Neural cell (in vitro differentiated cells): ENCODE measurements at regions not wholly inside any gene's neighbourhood (a gene's known extent, or its start where the extent isn't known, plus 50 kb on each side); places are given as distances from the start of the nearest gene placed in this dataset.

ENCODE experiments used
- POLR2AphosphoS5 ChIP-seq: IDR thresholded peaks from 2 replicates; pipeline ENCODE4 v1.6.1; 2012
- TF ChIP-seq, protein P1 (sequence below): fragments of 450-650 bp; IDR thresholded peaks from 2 replicates; pipeline ENCODE4 v1.5.1; 2014; ENCODE audit warnings: antibody characterized with exemption, mild to moderate bottlenecking, moderate library complexity; ENCODE audit not compliant: poor library complexity, severe bottlenecking

DNA sequence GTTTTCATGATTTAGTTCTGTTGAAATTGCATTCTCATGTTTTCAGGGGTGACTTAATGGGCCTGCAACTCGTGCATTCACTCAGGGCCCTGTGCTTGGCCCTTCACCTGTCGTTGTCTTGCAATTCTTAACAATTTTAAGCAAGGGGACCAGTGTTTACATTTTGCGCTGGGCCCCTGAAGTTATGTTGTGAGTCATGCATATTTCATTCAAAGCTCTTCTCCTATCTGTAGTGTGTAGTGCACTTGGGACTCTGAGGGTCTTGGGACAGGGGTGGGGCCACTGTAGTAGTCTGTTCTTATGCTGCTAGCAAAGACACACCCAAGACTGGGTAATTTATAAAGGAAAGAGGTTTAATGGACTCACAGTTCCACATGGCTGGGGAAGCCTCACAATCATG, 211.2 kb upstream of the RXFP2 start:
- TF ChIP-seq, protein P1, sequence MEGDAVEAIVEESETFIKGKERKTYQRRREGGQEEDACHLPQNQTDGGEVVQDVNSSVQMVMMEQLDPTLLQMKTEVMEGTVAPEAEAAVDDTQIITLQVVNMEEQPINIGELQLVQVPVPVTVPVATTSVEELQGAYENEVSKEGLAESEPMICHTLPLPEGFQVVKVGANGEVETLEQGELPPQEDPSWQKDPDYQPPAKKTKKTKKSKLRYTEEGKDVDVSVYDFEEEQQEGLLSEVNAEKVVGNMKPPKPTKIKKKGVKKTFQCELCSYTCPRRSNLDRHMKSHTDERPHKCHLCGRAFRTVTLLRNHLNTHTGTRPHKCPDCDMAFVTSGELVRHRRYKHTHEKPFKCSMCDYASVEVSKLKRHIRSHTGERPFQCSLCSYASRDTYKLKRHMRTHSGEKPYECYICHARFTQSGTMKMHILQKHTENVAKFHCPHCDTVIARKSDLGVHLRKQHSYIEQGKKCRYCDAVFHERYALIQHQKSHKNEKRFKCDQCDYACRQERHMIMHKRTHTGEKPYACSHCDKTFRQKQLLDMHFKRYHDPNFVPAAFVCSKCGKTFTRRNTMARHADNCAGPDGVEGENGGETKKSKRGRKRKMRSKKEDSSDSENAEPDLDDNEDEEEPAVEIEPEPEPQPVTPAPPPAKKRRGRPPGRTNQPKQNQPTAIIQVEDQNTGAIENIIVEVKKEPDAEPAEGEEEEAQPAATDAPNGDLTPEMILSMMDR = no peak
- no peak for TF ChIP-seq POLR2AphosphoS5
